ENCODE measurements at regions not wholly inside any gene's neighbourhood (a gene's known extent, or its start where the extent isn't known, plus 50 kb on each side); places are given as distances from the start of the nearest gene placed in this dataset.

DNA sequence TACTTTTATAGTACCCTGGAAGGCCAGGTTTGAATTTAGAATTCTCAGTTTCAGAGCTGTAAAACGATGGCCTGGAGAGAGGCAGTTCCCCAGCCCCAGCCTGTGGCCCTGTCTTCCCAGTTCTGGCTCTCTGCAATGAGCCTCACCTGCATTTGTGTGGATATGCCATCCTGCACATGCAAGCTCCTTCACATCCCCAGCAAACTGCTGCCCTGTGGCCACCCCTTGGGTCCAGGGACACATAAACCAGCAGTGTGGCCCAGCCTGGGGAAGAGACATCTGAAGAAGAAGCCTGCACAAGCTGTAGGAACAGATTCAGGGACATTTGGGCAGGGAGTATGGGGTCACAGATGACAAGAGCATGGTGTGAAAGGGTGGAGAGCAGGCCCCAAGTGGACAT, 174.3 kb upstream of the CRY1 start:
- no peak for TF ChIP-seq EZH2 (IDR thresholded peaks at IDR 0.05; ENCODE audit: insufficient read depth, poor library complexity, severe bottlenecking)
- TF ChIP-seq EZH2phosphoT487 (IDR thresholded peaks at IDR 0.05; ENCODE audit: insufficient read depth, low read depth): no peak
- in situ Hi-C loops (cut with MboI): no loop called here
- Histone ChIP-seq H2AFZ (no peak overlapping the region), H3K79me2 (ENCODE audit: insufficient read depth) (no peaks in the 10 kb centered on the region), H3K4me3 (no peak overlapping the region), H3K27me3 (replicated peaks; ENCODE audit: insufficient read depth) (0 out of 2 replicates have a peak, but pooled peaks cover 7% of the 10 kb centered on the region), H3F3A (ENCODE audit: insufficient read depth) (no peaks in the 10 kb centered on the region), H3K4me2 (ENCODE audit: unreplicated experiment) (no peak overlapping the region), H3K4me1 (ENCODE audit: insufficient read depth) (no peaks in the 10 kb centered on the region), H3K36me3 (ENCODE audit: low read depth) (no peaks in the 10 kb centered on the region), H3K9me2 (ENCODE audit: insufficient read depth) (no peaks in the 10 kb centered on the region), H3K9ac (no peak overlapping the region), H3K27ac (no peak overlapping the region), H4K20me1 (ENCODE audit: insufficient read depth) (no peaks in the 10 kb centered on the region), H3K9me3 (ENCODE audit: low read depth) (no peaks in the 10 kb centered on the region)
- no peak for DNase-seq
- WGBS, 2 experiments (ENCODE audit: low coverage in 1 of 2, low lambda C conversion rate in 2 of 2, missing lambda C conversion rate in 2 of 2): 39 to 59% methylated on average over 1 of the region's 1 CpG

DNA sequence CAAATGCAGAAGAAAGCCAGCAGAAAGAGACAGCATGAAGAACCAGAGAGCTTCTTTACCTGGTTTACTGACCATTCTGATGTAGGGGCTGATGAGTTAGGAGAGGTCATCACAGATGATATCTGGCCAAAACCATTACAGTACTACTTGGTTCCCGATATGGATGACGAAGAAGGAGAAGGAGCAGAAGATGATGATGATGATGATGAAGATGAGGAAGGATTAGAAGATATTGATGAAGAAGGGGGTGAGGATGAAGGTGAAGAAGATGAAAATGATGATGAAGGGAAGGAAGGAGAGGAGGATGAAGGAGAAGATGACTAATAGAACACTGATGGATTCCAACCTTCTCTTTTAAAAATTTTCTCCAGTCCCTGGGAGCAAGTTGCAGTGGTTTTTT, 178.2 kb upstream of the CRY1 start:
- 91% methylated on average over 2 of the region's 2 CpGs for WGBS, 2 experiments (ENCODE audit: low coverage in 1 of 2, low lambda C conversion rate in 2 of 2, missing lambda C conversion rate in 2 of 2)
- no peaks in the 10 kb centered on the region for H3K9me3 ChIP-seq (ENCODE audit: low read depth)
- H3K4me3 ChIP-seq: no peak overlapping the region
- H3K4me1 ChIP-seq (ENCODE audit: insufficient read depth): no peaks in the 10 kb centered on the region
- H3K27ac ChIP-seq: no peak overlapping the region
- no peak overlapping the region for H2AFZ ChIP-seq
- no peak overlapping the region for H3K9ac ChIP-seq
- DNase-seq: no peak
- in situ Hi-C loops (cut with MboI): no loop called here
- H4K20me1 ChIP-seq (ENCODE audit: insufficient read depth): no peaks in the 10 kb centered on the region
- no peak for TF ChIP-seq EZH2phosphoT487 (IDR thresholded peaks at IDR 0.05; ENCODE audit: insufficient read depth, low read depth)
- TF ChIP-seq EZH2 (IDR thresholded peaks at IDR 0.05; ENCODE audit: insufficient read depth, poor library complexity, severe bottlenecking): no peak
- H3K36me3 ChIP-seq (ENCODE audit: low read depth): no peaks in the 10 kb centered on the region
- H3F3A ChIP-seq (ENCODE audit: insufficient read depth): no peaks in the 10 kb centered on the region
- no peak overlapping the region for H3K4me2 ChIP-seq (ENCODE audit: unreplicated experiment)
- no peaks in the 10 kb centered on the region for H3K79me2 ChIP-seq (ENCODE audit: insufficient read depth)
- no peaks in the 10 kb centered on the region for H3K9me2 ChIP-seq (ENCODE audit: insufficient read depth)
- H3K27me3 ChIP-seq (replicated peaks; ENCODE audit: insufficient read depth): no peaks in the 10 kb centered on the region

DNA sequence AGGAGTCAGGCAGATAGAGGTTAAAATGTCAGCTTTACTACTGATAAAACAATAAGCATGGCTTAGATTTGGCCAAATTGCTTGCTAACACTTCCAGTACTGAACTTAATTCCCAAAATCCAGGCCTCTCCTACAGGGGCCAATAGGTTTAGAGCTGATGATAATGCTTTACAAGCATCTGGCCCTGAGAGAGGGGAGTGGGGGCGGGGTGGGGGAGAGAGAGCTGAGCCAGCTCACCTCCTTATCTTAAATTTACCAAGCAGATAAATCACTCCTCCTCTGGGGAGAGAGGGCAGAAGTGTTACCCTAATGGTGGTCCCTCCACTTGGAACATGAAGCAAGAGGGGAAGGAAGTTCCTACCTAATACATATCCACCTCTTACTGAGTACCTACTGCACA, 182.2 kb upstream of the CRY1 start:
- Histone ChIP-seq H3K4me2 (ENCODE audit: unreplicated experiment) (no peak overlapping the region), H3K9me2 (ENCODE audit: insufficient read depth) (no peaks in the 10 kb centered on the region), H3K9me3 (ENCODE audit: low read depth) (no peaks in the 10 kb centered on the region), H4K20me1 (ENCODE audit: insufficient read depth) (no peaks in the 10 kb centered on the region), H3K27ac (no peak overlapping the region), H3K36me3 (ENCODE audit: low read depth) (no peaks in the 10 kb centered on the region), H3K9ac (no peak overlapping the region), H3F3A (ENCODE audit: insufficient read depth) (peaks cover 8% of the 10 kb centered on the region), H3K27me3 (replicated peaks; ENCODE audit: insufficient read depth) (no peaks in the 10 kb centered on the region), H3K4me3 (no peak overlapping the region), H2AFZ (no peak overlapping the region), H3K4me1 (ENCODE audit: insufficient read depth) (peaks cover 10% of the 10 kb centered on the region), H3K79me2 (ENCODE audit: insufficient read depth) (no peaks in the 10 kb centered on the region)
- 71 to 100% methylated on average over 1 of the region's 1 CpG for WGBS, 2 experiments (ENCODE audit: low coverage in 1 of 2, low lambda C conversion rate in 2 of 2, missing lambda C conversion rate in 2 of 2)
- no peak for DNase-seq
- in situ Hi-C loops (cut with MboI): no loop called here
- no peak for TF ChIP-seq EZH2phosphoT487 (IDR thresholded peaks at IDR 0.05; ENCODE audit: insufficient read depth, low read depth)
- TF ChIP-seq EZH2 (IDR thresholded peaks at IDR 0.05; ENCODE audit: insufficient read depth, poor library complexity, severe bottlenecking): no peak

DNA sequence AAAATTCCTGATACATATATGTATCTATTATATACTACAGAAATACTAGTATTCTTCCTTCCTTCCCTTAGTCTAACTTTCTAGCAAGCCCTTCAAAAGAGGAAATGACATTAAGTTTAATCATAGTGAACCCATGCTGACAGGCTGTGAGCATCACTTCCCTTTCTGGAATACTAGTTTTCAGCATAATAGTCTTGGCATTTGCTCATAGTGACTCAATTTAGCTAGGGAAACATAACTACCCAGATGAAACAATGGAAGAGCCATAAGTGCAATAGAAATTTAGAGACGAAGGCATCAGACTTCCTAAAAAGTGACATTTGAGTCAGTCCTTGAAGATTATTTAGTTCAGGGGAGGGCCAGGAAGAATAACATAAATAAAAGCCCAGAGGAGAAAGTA, 184.5 kb upstream of the CRY1 start:
- Histone ChIP-seq H3F3A (ENCODE audit: insufficient read depth) (peaks cover 8% of the 10 kb centered on the region), H2AFZ (peak overlapping the region; percentile 19; the same call in 1 of the 2 replicates), H4K20me1 (ENCODE audit: insufficient read depth) (no peaks in the 10 kb centered on the region), H3K36me3 (ENCODE audit: low read depth) (no peaks in the 10 kb centered on the region), H3K79me2 (ENCODE audit: insufficient read depth) (no peaks in the 10 kb centered on the region), H3K4me1 (ENCODE audit: insufficient read depth) (peaks cover 10% of the 10 kb centered on the region), H3K4me3 (no peak overlapping the region), H3K27ac (peak overlapping the region; percentile 21), H3K4me2 (ENCODE audit: unreplicated experiment) (no peak overlapping the region), H3K9me3 (ENCODE audit: low read depth) (no peaks in the 10 kb centered on the region), H3K9me2 (ENCODE audit: insufficient read depth) (no peaks in the 10 kb centered on the region), H3K9ac (no peak overlapping the region), H3K27me3 (replicated peaks; ENCODE audit: insufficient read depth) (no peaks in the 10 kb centered on the region)
- 3 to 5% methylated on average over 1 of the region's 1 CpG for WGBS, 2 experiments (ENCODE audit: low coverage in 1 of 2, low lambda C conversion rate in 2 of 2, missing lambda C conversion rate in 2 of 2)
- TF ChIP-seq EZH2phosphoT487 (IDR thresholded peaks at IDR 0.05; ENCODE audit: insufficient read depth, low read depth) (no peak), EZH2 (IDR thresholded peaks at IDR 0.05; ENCODE audit: insufficient read depth, poor library complexity, severe bottlenecking) (no peak)
- DNase-seq: peak; percentile 82
- in situ Hi-C loops (cut with MboI): no loop called here

GRCh38 chr12:107282628-107283027, 189.3 kb upstream of the CRY1 start:
- Histone ChIP-seq H3K27me3 (replicated peaks; ENCODE audit: insufficient read depth) (no peaks in the 10 kb centered on the region), H3K4me3 (no peak overlapping the region), H4K20me1 (ENCODE audit: insufficient read depth) (no peaks in the 10 kb centered on the region), H3K4me2 (ENCODE audit: unreplicated experiment) (no peak overlapping the region), H3K4me1 (ENCODE audit: insufficient read depth) (peaks cover 6% of the 10 kb centered on the region), H3K9me3 (ENCODE audit: low read depth) (no peaks in the 10 kb centered on the region), H2AFZ (no peak overlapping the region), H3K9ac (no peak overlapping the region), H3K79me2 (ENCODE audit: insufficient read depth) (no peaks in the 10 kb centered on the region), H3K27ac (no peak overlapping the region), H3F3A (ENCODE audit: insufficient read depth) (peaks cover under 1% of the 10 kb centered on the region; the same call in 1 of the 2 replicates), H3K9me2 (ENCODE audit: insufficient read depth) (no peaks in the 10 kb centered on the region), H3K36me3 (ENCODE audit: low read depth) (no peaks in the 10 kb centered on the region)
- in situ Hi-C loops (cut with MboI): no loop called here
- DNase-seq: no peak
- WGBS, 2 experiments (ENCODE audit: low coverage in 1 of 2, low lambda C conversion rate in 2 of 2, missing lambda C conversion rate in 2 of 2): 93 to 94% methylated on average over 1 of the region's 1 CpG
- TF ChIP-seq EZH2phosphoT487 (IDR thresholded peaks at IDR 0.05; ENCODE audit: insufficient read depth, low read depth) (no peak), EZH2 (IDR thresholded peaks at IDR 0.05; ENCODE audit: insufficient read depth, poor library complexity, severe bottlenecking) (no peak)

Data from GM23248 (cell line).